Testis (tissue), 2 donors: ENCODE measurements at regions not wholly inside any gene's neighbourhood (a gene's known extent, or its start where the extent isn't known, plus 50 kb on each side); places are given as distances from the start of the nearest gene placed in this dataset.

Experiments used
- DNase-seq: peaks from one replicate; pipeline ENCODE4 v3.0.0-alpha.2; 2019
- H3K27ac ChIP-seq, 2 donors: fragments of 200-600 bp; sonication (generic); one replicate each; pipeline ENCODE4 v1.5.1; 2019
- H3K27me3 ChIP-seq: fragments of 200-600 bp; sonication (generic); one replicate; pipeline ENCODE4 v1.5.1; 2019
- H3K36me3 ChIP-seq: fragments of 200-600 bp; sonication (generic); one replicate; pipeline ENCODE4 v1.5.1; 2017; ENCODE audit warnings: low read depth; ENCODE audit errors: missing control alignments
- H3K4me1 ChIP-seq: fragments of 200-600 bp; sonication (generic); one replicate; pipeline ENCODE4 v1.5.1; 2019
- H3K4me3 ChIP-seq, 2 donors: fragments of 200-600 bp; sonication (generic); one replicate each; pipeline ENCODE4 v1.5.1; 2017 to 2019
- H3K9me3 ChIP-seq: fragments of 200-600 bp; sonication (generic); one replicate; pipeline ENCODE4 v1.5.1; 2017
- CTCF ChIP-seq, 3 experiments: fragments of 450-650 bp in 2 of 3; fragments of 200-600 bp in 1 of 3; sonication (generic) in 1 of 3; IDR thresholded peaks; one replicate each; pipeline ENCODE4 v1.5.1; 2016 to 2019; ENCODE audit warnings: antibody characterized with exemption in 3 of 3, mild to moderate bottlenecking in 2 of 3, moderate library complexity in 1 of 3
- POLR2A ChIP-seq: fragments of 450-650 bp; IDR thresholded peaks from one replicate; pipeline ENCODE4 v1.6.1; 2017; ENCODE audit warnings: antibody characterized with exemption, mild to moderate bottlenecking, moderate library complexity
- WGBS, 2 donors: methylation state at CpG; one replicate each; pipeline ENCODE4 v1.1.5; 2018; 5-methylcytosine and 5-hydroxymethylcytosine counted together
- intact Hi-C: fragments of 100-400 bp; cut with DNase I; formaldehyde crosslinking; loops from one replicate; pipeline ENCODE4 v1.15.1; 2023; ENCODE audit warnings: low total_unique reads

GRCh38 chr3:95407709-95408463 lies 1345.0 kb downstream of the NSUN3 start:
- no peaks in the 10 kb centered on the region for H3K27me3 ChIP-seq
- H3K4me3 ChIP-seq: no peak overlapping the region
- no peaks in the 10 kb centered on the region for H3K36me3 ChIP-seq
- no peak for DNase-seq
- intact Hi-C loops: no loop called here
- H3K27ac ChIP-seq: no peak overlapping the region
- no peaks in the 10 kb centered on the region for H3K9me3 ChIP-seq
- TF ChIP-seq POLR2A (no peak), CTCF (IDR thresholded peaks at IDR 0.05) (no peak)
- 85% methylated on average over 4 of the region's 4 CpGs for WGBS, 2 donors
- H3K4me1 ChIP-seq: peaks cover 6% of the 10 kb centered on the region

- Histone ChIP-seq H3K9me3 (no peaks in the 10 kb centered on the region), H3K27ac (no peak overlapping the region), H3K36me3 (no peaks in the 10 kb centered on the region), H3K27me3 (no peaks in the 10 kb centered on the region), H3K4me3 (no peak overlapping the region), H3K4me1 (peaks cover 6% of the 10 kb centered on the region)
- no peak for DNase-seq
- 42 to 76% methylated on average over 3 of the region's 3 CpGs for WGBS, 2 donors
- TF ChIP-seq POLR2A (no peak), CTCF (IDR thresholded peaks at IDR 0.05) (no peak)
- intact Hi-C loops: no loop called here
These were observed 1345.6 kb downstream of the NSUN3 start for GRCh38 chr3:95408464-95408862.

- no peaks in the 10 kb centered on the region for H3K9me3 ChIP-seq
- no peak overlapping the region for H3K27ac ChIP-seq
- WGBS, 2 donors: 80 to 94% methylated on average over 2 to 6 of the region's 6 CpGs
- H3K27me3 ChIP-seq: no peaks in the 10 kb centered on the region
- TF ChIP-seq CTCF (IDR thresholded peaks at IDR 0.05): no peak
- TF ChIP-seq POLR2A: no peak
- intact Hi-C loops: no loop called here
- no peaks in the 10 kb centered on the region for H3K36me3 ChIP-seq
- no peak overlapping the region for H3K4me3 ChIP-seq
- no peaks in the 10 kb centered on the region for H3K4me1 ChIP-seq
- DNase-seq: no peak
These were observed 1355.4 kb downstream of the NSUN3 start for GRCh38 chr3:95418251-95418650.

GRCh38 chr3:95424279-95424678 lies 1361.4 kb downstream of the NSUN3 start:
- Histone ChIP-seq H3K4me3 (no peak overlapping the region), H3K27me3 (no peaks in the 10 kb centered on the region), H3K27ac (no peak overlapping the region), H3K4me1 (no peaks in the 10 kb centered on the region), H3K36me3 (no peaks in the 10 kb centered on the region), H3K9me3 (no peaks in the 10 kb centered on the region)
- intact Hi-C loops: no loop called here
- no peak for DNase-seq
- WGBS, 2 donors: 88 to 94% methylated on average over 5 of the region's 5 CpGs
- TF ChIP-seq POLR2A (no peak), CTCF (IDR thresholded peaks at IDR 0.05) (no peak)

- Histone ChIP-seq H3K4me1 (no peaks in the 10 kb centered on the region), H3K36me3 (no peaks in the 10 kb centered on the region), H3K4me3 (no peak overlapping the region), H3K9me3 (no peaks in the 10 kb centered on the region), H3K27me3 (no peaks in the 10 kb centered on the region), H3K27ac (no peak overlapping the region)
- TF ChIP-seq CTCF (IDR thresholded peaks at IDR 0.05): no peak
- no peak for TF ChIP-seq POLR2A
- intact Hi-C loops: no loop called here
- no peak for DNase-seq
- WGBS, 2 donors: 0 to 13% methylated on average over 1 of the region's 1 CpG
These were observed 1371.6 kb downstream of the NSUN3 start for GRCh38 chr3:95434491-95434890.
